GM23248 (cell line): ENCODE measurements at regions not wholly inside any gene's neighbourhood (a gene's known extent, or its start where the extent isn't known, plus 50 kb on each side); places are given as distances from the start of the nearest gene placed in this dataset.

Experiments used
- EZH2 ChIP-seq: fragments of 200-600 bp; sonication (generic); IDR thresholded peaks from 2 replicates; pipeline ENCODE4 v1.6.1; 2018; ENCODE audit warnings: antibody characterized with exemption, mild to moderate bottlenecking; ENCODE audit not compliant: insufficient read depth, poor library complexity, severe bottlenecking
- EZH2phosphoT487 ChIP-seq: fragments of 200-600 bp; sonication (generic); IDR thresholded peaks from 2 replicates; pipeline ENCODE4 v1.6.1; 2018; ENCODE audit warnings: antibody characterized with exemption, moderate library complexity, mild to moderate bottlenecking, low read depth; ENCODE audit not compliant: insufficient read depth

DNA sequence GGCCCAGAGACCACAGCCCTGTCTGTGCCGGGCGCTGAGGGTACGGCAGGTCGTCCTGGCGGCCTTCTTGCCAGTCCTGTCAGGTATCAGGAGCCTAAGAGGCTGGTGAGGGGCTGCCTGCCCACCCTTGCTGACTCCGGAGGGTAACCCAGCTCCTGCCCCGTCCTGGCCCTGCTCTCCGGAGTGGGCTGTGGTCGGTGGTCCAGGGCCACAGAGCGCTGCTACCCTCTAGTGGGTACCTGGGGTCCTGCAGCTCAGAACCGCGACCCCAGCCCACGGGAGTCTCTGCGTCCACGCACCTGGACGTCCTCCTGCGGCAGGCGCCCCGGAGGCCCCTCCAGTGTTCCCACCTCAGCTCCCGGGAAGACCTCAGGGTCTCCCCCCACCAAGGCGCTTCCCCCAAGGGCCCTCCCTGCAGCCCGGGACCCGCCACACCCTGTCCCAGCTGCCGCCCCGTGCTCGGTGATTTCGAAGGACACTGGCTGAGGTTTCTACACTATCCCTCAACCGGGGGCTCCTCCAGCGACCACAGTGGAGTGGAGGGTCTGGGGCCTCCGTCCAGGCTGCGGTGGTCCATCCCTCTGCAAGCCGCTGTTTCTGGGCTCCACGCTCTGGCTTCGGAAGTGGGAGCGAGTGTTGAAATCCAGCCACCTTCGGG, 75.9 kb upstream of the FBRSL1 start:
- TF ChIP-seq EZH2 (no peak), EZH2phosphoT487 (no peak)
